ENCODE measurements at regions not wholly inside any gene's neighbourhood (a gene's known extent, or its start where the extent isn't known, plus 50 kb on each side); places are given as distances from the start of the nearest gene placed in this dataset.

GRCh38 chr13:82947683-82948082, 934.6 kb downstream of the SLITRK1 start:
- H3K27ac ChIP-seq (ENCODE audit: low read length): no peak overlapping the region
- no peaks in the 10 kb centered on the region for H4K20me1 ChIP-seq (ENCODE audit: insufficient read depth)
- H3F3A ChIP-seq (ENCODE audit: insufficient read depth, low read length, poor library complexity, severe bottlenecking): no peaks in the 10 kb centered on the region
- H3K36me3 ChIP-seq (ENCODE audit: insufficient read depth, low read length): no peaks in the 10 kb centered on the region
- no peak overlapping the region for H3K9ac ChIP-seq (ENCODE audit: low read length)
- no peaks in the 10 kb centered on the region for H3K9me2 ChIP-seq (ENCODE audit: insufficient read depth, low read length)
- H3K4me2 ChIP-seq (ENCODE audit: low read length): no peak overlapping the region
- H3K9me3 ChIP-seq (ENCODE audit: low read length): no peaks in the 10 kb centered on the region
- TF ChIP-seq SMC3 (conservative IDR thresholded peaks at IDR 0.05; ENCODE audit: poor library complexity) (no peak), TAF1 (IDR thresholded peaks at IDR 0.05; ENCODE audit: low read depth) (no peak), REST (IDR thresholded peaks at IDR 0.05; ENCODE audit: borderline replicate concordance) (no peak), EZH2 (IDR thresholded peaks at IDR 0.05; ENCODE audit: borderline replicate concordance, insufficient read depth, low read length, poor library complexity, severe bottlenecking) (no peak), EP300 (conservative IDR thresholded peaks at IDR 0.05; ENCODE audit: poor library complexity, severe bottlenecking) (no peak), CTCF (IDR thresholded peaks at IDR 0.05; ENCODE audit: poor library complexity, severe bottlenecking) (no peak), POLR2AphosphoS5 (IDR thresholded peaks at IDR 0.05) (no peak), RAD21 (conservative IDR thresholded peaks at IDR 0.05) (no peak), MXI1 (conservative IDR thresholded peaks at IDR 0.05; ENCODE audit: poor library complexity, severe bottlenecking) (no peak)
- H3K79me2 ChIP-seq (replicated peaks; ENCODE audit: insufficient read depth, low read length): no peaks in the 10 kb centered on the region
- H3K4me3 ChIP-seq (ENCODE audit: low read length): no peak overlapping the region
- H2AFZ ChIP-seq (ENCODE audit: low read depth, low read length): no peak overlapping the region
- no peaks in the 10 kb centered on the region for H3K27me3 ChIP-seq (ENCODE audit: insufficient read depth, low read depth, low read length)

- Histone ChIP-seq H3K4me2 (ENCODE audit: low read length) (no peak overlapping the region), H3K36me3 (ENCODE audit: insufficient read depth, low read length) (no peaks in the 10 kb centered on the region), H3K79me2 (replicated peaks; ENCODE audit: insufficient read depth, low read length) (no peaks in the 10 kb centered on the region), H3K9me3 (ENCODE audit: low read length) (no peaks in the 10 kb centered on the region), H3K9me2 (ENCODE audit: insufficient read depth, low read length) (no peaks in the 10 kb centered on the region), H3K27ac (ENCODE audit: low read length) (no peak overlapping the region), H3K4me3 (ENCODE audit: low read length) (no peak overlapping the region), H2AFZ (ENCODE audit: low read depth, low read length) (no peak overlapping the region), H3K27me3 (ENCODE audit: insufficient read depth, low read depth, low read length) (no peaks in the 10 kb centered on the region), H4K20me1 (ENCODE audit: insufficient read depth) (no peaks in the 10 kb centered on the region), H3K9ac (ENCODE audit: low read length) (no peak overlapping the region), H3F3A (ENCODE audit: insufficient read depth, low read length, poor library complexity, severe bottlenecking) (no peaks in the 10 kb centered on the region)
- TF ChIP-seq EP300 (conservative IDR thresholded peaks at IDR 0.05; ENCODE audit: poor library complexity, severe bottlenecking) (no peak), REST (IDR thresholded peaks at IDR 0.05; ENCODE audit: borderline replicate concordance) (no peak), SMC3 (conservative IDR thresholded peaks at IDR 0.05; ENCODE audit: poor library complexity) (no peak), RAD21 (conservative IDR thresholded peaks at IDR 0.05) (no peak), TAF1 (IDR thresholded peaks at IDR 0.05; ENCODE audit: low read depth) (no peak), MXI1 (conservative IDR thresholded peaks at IDR 0.05; ENCODE audit: poor library complexity, severe bottlenecking) (no peak), POLR2AphosphoS5 (IDR thresholded peaks at IDR 0.05) (no peak), EZH2 (IDR thresholded peaks at IDR 0.05; ENCODE audit: borderline replicate concordance, insufficient read depth, low read length, poor library complexity, severe bottlenecking) (no peak), CTCF (IDR thresholded peaks at IDR 0.05; ENCODE audit: poor library complexity, severe bottlenecking) (no peak)
Observed at GRCh38 chr13:82947191-82947621, 935.1 kb downstream of the SLITRK1 start.
